ENCODE measurements at regions not wholly inside any gene's neighbourhood (a gene's known extent, or its start where the extent isn't known, plus 50 kb on each side); places are given as distances from the start of the nearest gene placed in this dataset.

DNA sequence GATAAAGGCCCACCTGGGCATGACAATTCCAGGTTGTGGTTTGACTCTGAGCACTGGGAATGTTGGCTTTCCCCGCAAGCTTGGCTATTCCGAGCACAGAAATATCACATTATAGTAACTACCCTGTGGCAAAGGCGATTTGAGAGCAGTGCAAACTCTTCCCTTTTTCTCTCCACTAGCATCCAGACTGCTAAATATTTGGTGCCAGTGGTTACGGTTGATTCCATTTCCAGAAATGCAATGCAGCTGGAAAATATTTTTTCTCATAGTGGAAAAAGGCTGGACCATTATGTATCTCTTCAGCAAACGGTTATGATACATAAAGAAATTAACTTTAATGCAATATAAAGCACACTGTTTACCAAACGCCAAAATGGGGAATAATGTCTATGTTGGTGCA is 158.0 kb downstream of the ENC1 start:
- TF ChIP-seq, protein P1, sequence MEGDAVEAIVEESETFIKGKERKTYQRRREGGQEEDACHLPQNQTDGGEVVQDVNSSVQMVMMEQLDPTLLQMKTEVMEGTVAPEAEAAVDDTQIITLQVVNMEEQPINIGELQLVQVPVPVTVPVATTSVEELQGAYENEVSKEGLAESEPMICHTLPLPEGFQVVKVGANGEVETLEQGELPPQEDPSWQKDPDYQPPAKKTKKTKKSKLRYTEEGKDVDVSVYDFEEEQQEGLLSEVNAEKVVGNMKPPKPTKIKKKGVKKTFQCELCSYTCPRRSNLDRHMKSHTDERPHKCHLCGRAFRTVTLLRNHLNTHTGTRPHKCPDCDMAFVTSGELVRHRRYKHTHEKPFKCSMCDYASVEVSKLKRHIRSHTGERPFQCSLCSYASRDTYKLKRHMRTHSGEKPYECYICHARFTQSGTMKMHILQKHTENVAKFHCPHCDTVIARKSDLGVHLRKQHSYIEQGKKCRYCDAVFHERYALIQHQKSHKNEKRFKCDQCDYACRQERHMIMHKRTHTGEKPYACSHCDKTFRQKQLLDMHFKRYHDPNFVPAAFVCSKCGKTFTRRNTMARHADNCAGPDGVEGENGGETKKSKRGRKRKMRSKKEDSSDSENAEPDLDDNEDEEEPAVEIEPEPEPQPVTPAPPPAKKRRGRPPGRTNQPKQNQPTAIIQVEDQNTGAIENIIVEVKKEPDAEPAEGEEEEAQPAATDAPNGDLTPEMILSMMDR (IDR thresholded peaks at IDR 0.05): no peak
- TF ChIP-seq POLR2A (IDR thresholded peaks at IDR 0.05) (no peak), EP300 (IDR thresholded peaks at IDR 0.05) (no peak)

Data from ovary (tissue), 3 donors.